Activated naive CD4-positive, alpha-beta T cell treated with anti-CD3 and anti-CD28 coated beads, Interleukin-2, amount 10 ng/mL, durations not matched to agents 7 days and 5 days (primary cell): ENCODE measurements at regions not wholly inside any gene's neighbourhood (a gene's known extent, or its start where the extent isn't known, plus 50 kb on each side); places are given as distances from the start of the nearest gene placed in this dataset.
"Not testable (repeated sequence)": the region's sequence is repeated elsewhere in the genome, so short reads cannot be mapped to it uniquely, and the experiment has no call there.

Experiments
- CTCF ChIA-PET: fragments of 350-600 bp; sonication (Branson Sonifier 250); formaldehyde crosslinking; loops from one replicate; lab custom pipeline; 2021; ENCODE audit warnings: antibody characterized with exemption; lab: Charles Lee
- DNase-seq: peaks from one replicate; pipeline ENCODE4 v3.0.0-alpha.2; 2020
- H3K27ac Mint-ChIP-seq: one replicate; pipeline ENCODE4 v1.8.0; 2021; ENCODE audit warnings: mild to moderate bottlenecking, moderate library complexity, mixed read lengths
- H3K27me3 Mint-ChIP-seq: one replicate; pipeline ENCODE4 v1.8.0; 2021; ENCODE audit warnings: mild to moderate bottlenecking, mixed read lengths
- H3K36me3 Mint-ChIP-seq: one replicate; pipeline ENCODE4 v1.8.0; 2021; ENCODE audit warnings: mixed read lengths
- H3K4me1 Mint-ChIP-seq: one replicate; pipeline ENCODE4 v1.8.0; 2021; ENCODE audit warnings: mixed read lengths
- H3K4me3 Mint-ChIP-seq: one replicate; pipeline ENCODE4 v1.8.0; 2021; ENCODE audit warnings: mild to moderate bottlenecking, moderate library complexity, mixed read lengths
- H3K9me3 Mint-ChIP-seq: one replicate; pipeline ENCODE4 v1.8.0; 2021; ENCODE audit warnings: mixed read lengths

DNA sequence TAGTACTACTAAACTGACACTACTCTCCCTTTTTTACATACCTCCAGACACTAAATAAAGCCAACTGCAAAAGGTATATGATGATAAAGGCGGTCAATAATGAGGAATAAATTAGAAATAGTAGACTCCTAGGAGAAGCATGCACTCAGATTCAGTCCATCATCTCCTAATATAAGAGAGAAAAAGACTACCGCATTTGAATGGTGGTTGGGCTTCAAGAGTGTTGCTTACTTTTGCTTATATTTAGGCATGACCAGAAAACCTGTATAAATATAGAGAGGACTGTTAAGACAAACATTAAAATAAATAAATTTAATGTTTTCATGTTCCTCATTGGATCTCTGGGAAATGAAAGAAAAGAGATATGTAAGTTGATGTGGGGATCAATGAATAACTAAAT is 1137.0 kb downstream of the FAM181B start:
- no peaks in the 10 kb centered on the region for H3K27me3 Mint-ChIP-seq
- H3K4me3 Mint-ChIP-seq = no peak overlapping the region
- CTCF ChIA-PET = no interaction called here
- H3K36me3 Mint-ChIP-seq = no peaks in the 10 kb centered on the region
- no peaks in the 10 kb centered on the region for H3K4me1 Mint-ChIP-seq
- H3K27ac Mint-ChIP-seq = no peak overlapping the region
- DNase-seq = no peak
- no peaks in the 10 kb centered on the region for H3K9me3 Mint-ChIP-seq

DNA sequence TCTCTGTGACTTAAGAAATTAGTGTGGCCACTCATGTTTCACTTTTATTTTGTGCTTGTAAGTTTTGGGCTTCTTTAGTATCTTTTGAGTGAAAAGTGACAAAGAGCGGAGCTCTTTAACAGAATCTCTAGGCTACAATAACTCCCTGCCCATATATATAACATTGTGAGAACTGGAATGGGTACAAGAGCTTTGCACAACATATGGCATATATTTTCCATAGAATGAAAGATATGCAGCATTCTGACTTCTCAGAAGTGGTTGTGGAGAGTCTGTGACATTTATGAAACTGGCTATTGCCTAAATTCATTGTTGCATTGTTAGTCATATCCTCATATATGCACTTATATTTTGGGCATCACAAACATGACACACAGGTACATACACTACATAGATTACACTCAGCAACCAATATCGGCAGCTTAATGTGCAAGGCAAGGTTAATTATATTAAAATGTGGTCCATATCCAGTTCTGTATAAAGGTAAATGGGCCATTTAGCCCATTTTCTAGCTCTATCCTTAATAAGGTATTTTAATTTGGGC is 1148.2 kb downstream of the FAM181B start:
- Mint-ChIP-seq H3K4me1 (no peaks in the 10 kb centered on the region), H3K27ac (no peak overlapping the region), H3K36me3 (no peaks in the 10 kb centered on the region), H3K4me3 (no peak overlapping the region), H3K9me3 (no peaks in the 10 kb centered on the region), H3K27me3 (no peaks in the 10 kb centered on the region)
- no peak for DNase-seq
- CTCF ChIA-PET = no interaction called here

DNA sequence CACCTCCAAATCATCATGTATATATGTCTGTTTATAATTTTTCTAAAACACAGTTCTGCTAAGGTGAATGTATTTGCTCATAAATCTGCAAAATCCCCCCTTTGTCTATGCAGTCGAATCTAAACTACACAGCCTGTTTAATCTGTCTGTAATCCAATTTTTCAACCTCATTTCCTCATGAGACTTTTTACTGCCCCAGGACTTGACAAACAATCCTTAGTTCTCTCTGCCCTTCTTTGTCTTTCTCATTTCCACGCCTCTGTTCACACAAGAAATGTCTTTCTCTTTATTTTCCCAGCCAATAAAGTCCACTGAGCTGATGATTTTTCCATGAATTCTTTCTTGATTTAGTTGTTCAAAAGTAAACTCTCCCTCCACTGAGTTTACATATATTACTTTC is 1154.3 kb downstream of the FAM181B start:
- no peak overlapping the region for H3K4me3 Mint-ChIP-seq
- CTCF ChIA-PET = no interaction called here
- H3K9me3 Mint-ChIP-seq = no peaks in the 10 kb centered on the region
- no peak for DNase-seq
- H3K36me3 Mint-ChIP-seq = no peaks in the 10 kb centered on the region
- H3K4me1 Mint-ChIP-seq = no peaks in the 10 kb centered on the region
- H3K27me3 Mint-ChIP-seq = no peaks in the 10 kb centered on the region
- H3K27ac Mint-ChIP-seq = no peak overlapping the region

- H3K36me3 Mint-ChIP-seq = no peaks in the 10 kb centered on the region
- CTCF ChIA-PET = no interaction called here
- no peaks in the 10 kb centered on the region for H3K4me1 Mint-ChIP-seq
- H3K27ac Mint-ChIP-seq = no peak overlapping the region
- no peak overlapping the region for H3K4me3 Mint-ChIP-seq
- no peaks in the 10 kb centered on the region for H3K9me3 Mint-ChIP-seq
- DNase-seq = no peak
- H3K27me3 Mint-ChIP-seq = no peaks in the 10 kb centered on the region
These were observed 1155.1 kb downstream of the FAM181B start for GRCh38 chr11:81578571-81578970.

GRCh38 chr11:81574301-81574700 is 1159.4 kb downstream of the FAM181B start:
- H3K4me3 Mint-ChIP-seq = no peak overlapping the region
- CTCF ChIA-PET = no interaction called here
- no peaks in the 10 kb centered on the region for H3K4me1 Mint-ChIP-seq
- no peaks in the 10 kb centered on the region for H3K36me3 Mint-ChIP-seq
- H3K9me3 Mint-ChIP-seq = no peaks in the 10 kb centered on the region
- no peaks in the 10 kb centered on the region for H3K27me3 Mint-ChIP-seq
- no peak overlapping the region for H3K27ac Mint-ChIP-seq
- DNase-seq = no peak

GRCh38 chr11:81573367-81573766 is 1160.3 kb downstream of the FAM181B start:
- Mint-ChIP-seq H3K27ac (no peak overlapping the region), H3K9me3 (no peaks in the 10 kb centered on the region), H3K27me3 (no peaks in the 10 kb centered on the region), H3K4me3 (no peak overlapping the region), H3K36me3 (no peaks in the 10 kb centered on the region), H3K4me1 (no peaks in the 10 kb centered on the region)
- CTCF ChIA-PET = no interaction called here
- no peak for DNase-seq

- Mint-ChIP-seq H3K4me3 (no peak overlapping the region), H3K36me3 (no peaks in the 10 kb centered on the region), H3K4me1 (no peaks in the 10 kb centered on the region), H3K9me3 (no peaks in the 10 kb centered on the region), H3K27me3 (no peaks in the 10 kb centered on the region), H3K27ac (no peak overlapping the region)
- CTCF ChIA-PET = no interaction called here
- no peak for DNase-seq
These were observed 1163.0 kb downstream of the FAM181B start for GRCh38 chr11:81570669-81571068.

DNA sequence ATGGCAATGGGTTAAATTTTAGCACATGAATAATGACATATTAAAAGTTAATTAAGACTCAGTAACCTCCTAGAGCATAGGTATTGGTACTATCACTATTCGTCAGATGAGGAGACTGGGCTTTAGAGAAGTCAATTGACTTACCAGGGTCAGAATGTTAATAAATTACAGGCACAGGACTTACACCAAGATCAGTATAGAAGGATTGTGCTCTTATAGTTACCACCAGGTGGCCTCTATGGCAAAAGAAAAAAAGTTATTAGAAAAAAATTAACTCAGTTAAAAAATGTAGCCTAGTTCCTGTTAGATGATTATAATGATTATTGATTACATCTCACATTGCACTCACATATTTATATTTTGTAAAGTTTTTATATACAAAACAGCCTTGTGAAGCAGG is 1163.7 kb downstream of the FAM181B start:
- H3K27me3 Mint-ChIP-seq = no peaks in the 10 kb centered on the region
- no peaks in the 10 kb centered on the region for H3K4me1 Mint-ChIP-seq
- H3K36me3 Mint-ChIP-seq = no peaks in the 10 kb centered on the region
- H3K9me3 Mint-ChIP-seq = no peaks in the 10 kb centered on the region
- no peak overlapping the region for H3K4me3 Mint-ChIP-seq
- CTCF ChIA-PET = no interaction called here
- H3K27ac Mint-ChIP-seq = no peak overlapping the region
- DNase-seq = no peak

GRCh38 chr11:81568918-81569317 is 1164.7 kb downstream of the FAM181B start:
- no peaks in the 10 kb centered on the region for H3K36me3 Mint-ChIP-seq
- no peak for DNase-seq
- H3K4me3 Mint-ChIP-seq = no peak overlapping the region
- H3K27me3 Mint-ChIP-seq = no peaks in the 10 kb centered on the region
- no peak overlapping the region for H3K27ac Mint-ChIP-seq
- H3K4me1 Mint-ChIP-seq = no peaks in the 10 kb centered on the region
- CTCF ChIA-PET = no interaction called here
- H3K9me3 Mint-ChIP-seq = no peaks in the 10 kb centered on the region

DNA sequence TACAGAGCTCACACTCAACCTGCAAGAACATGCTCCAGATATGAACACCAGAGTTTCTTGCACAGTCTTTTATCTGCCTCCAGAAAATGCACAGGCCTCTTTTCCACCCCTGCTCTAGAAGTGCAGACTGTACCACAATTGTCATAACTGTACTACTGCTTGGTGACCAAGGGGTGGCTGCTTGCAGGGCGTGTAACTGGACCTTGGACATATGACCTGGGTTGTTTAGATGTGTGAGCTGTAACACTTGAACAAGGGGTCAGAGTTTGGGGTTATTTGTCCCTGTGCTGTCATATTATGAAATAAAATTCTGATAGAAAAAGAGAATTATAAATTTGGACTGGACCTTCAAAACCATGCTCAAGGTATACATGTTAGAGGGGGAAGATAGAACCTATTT is 1185.5 kb downstream of the FAM181B start:
- no peaks in the 10 kb centered on the region for H3K4me1 Mint-ChIP-seq
- CTCF ChIA-PET = no interaction called here
- H3K27ac Mint-ChIP-seq = no peak overlapping the region
- H3K9me3 Mint-ChIP-seq = no peaks in the 10 kb centered on the region
- H3K36me3 Mint-ChIP-seq = no peaks in the 10 kb centered on the region
- DNase-seq = no peak
- no peaks in the 10 kb centered on the region for H3K27me3 Mint-ChIP-seq
- H3K4me3 Mint-ChIP-seq = no peak overlapping the region

GRCh38 chr11:81539806-81540205 is 1193.9 kb downstream of the FAM181B start:
- H3K27me3 Mint-ChIP-seq, H3K27ac Mint-ChIP-seq, H3K4me1 Mint-ChIP-seq, H3K36me3 Mint-ChIP-seq, H3K4me3 Mint-ChIP-seq, H3K9me3 Mint-ChIP-seq, CTCF ChIA-PET, DNase-seq: not testable (repeated sequence)

DNA sequence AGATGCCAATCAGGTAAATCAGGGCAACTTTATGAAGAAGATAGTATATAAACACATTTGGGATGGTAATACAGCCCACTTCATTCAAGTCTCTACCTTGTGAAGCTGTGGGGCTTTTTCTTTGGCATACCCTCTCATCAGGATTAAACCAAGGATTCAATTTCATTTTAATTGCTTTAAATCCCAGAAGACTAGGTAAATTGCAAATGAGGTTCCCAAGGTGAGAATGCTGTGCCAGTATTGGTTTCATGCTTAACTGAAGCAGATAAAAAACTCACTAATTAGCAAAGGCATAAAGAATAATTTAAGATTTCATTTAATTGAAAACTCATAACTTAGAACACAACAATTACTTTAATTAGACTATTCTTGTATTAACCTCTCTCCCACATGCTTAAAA is 1218.1 kb downstream of the FAM181B start:
- H3K4me1 Mint-ChIP-seq = no peaks in the 10 kb centered on the region
- CTCF ChIA-PET = no interaction called here
- no peak overlapping the region for H3K4me3 Mint-ChIP-seq
- DNase-seq = no peak
- H3K9me3 Mint-ChIP-seq = no peaks in the 10 kb centered on the region
- H3K36me3 Mint-ChIP-seq = no peaks in the 10 kb centered on the region
- no peaks in the 10 kb centered on the region for H3K27me3 Mint-ChIP-seq
- no peak overlapping the region for H3K27ac Mint-ChIP-seq

DNA sequence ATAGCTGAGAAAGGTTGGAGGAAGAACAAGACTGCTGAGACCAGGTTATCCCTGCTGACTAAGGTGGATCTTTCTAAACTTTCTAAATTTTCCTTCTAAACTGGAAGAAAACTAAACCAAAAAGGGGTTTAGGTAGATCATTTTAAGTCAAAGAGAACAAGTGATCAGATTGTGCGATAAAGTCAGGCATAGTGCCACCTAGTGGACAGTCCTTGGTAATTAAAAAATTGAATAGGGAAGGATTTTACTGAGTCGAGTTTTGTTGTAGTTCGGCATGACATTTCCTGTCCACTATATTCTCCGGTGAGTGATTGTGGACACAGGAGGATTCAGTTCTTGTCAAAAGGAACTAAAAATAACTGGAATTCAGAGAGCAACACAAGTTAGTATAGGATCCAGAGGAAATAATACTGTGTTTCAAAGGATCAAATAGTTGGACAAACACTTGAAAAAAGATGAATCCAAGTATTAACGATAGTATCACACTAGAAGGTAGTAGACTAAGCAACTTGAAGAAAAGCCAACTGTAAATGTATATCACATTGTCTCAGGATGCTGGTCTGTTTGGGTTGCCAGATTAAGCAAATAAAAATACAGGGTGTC is 1236.4 kb downstream of the FAM181B start:
- CTCF ChIA-PET = no interaction called here

DNA sequence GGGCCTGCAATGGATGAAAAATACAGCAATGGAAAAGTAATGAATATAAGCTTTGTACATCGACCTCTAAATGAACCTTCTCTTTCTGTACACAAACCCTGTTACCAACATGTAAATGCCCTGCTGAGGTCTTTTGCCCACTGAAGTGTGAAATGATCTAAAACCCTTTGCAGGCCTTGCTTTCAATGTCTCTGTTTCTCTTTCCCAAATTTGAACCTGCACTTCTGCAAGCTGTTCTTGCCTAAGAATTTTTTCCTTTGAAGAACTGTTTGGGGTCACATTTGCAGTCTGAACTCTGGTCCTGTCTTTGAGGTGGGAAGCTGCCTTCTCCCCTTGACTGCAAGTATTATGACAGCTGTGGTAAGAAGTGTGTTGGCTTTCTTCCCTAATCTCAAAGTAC is 1237.1 kb downstream of the FAM181B start:
- H3K4me1 Mint-ChIP-seq = no peaks in the 10 kb centered on the region
- no peaks in the 10 kb centered on the region for H3K36me3 Mint-ChIP-seq
- no peak overlapping the region for H3K4me3 Mint-ChIP-seq
- H3K27me3 Mint-ChIP-seq = no peaks in the 10 kb centered on the region
- no peak overlapping the region for H3K27ac Mint-ChIP-seq
- no peaks in the 10 kb centered on the region for H3K9me3 Mint-ChIP-seq
- no peak for DNase-seq
- CTCF ChIA-PET = interaction anchor here (0.7 to 0.9 kb wide), 2 partner anchors 9 to 403 kb away, joined by 3 read pairs; no protein-coding TSS in a partner anchor

More for the DNA sequence above, 1236.4 kb downstream of the FAM181B start:
- Mint-ChIP-seq H3K27me3 (no peaks in the 10 kb centered on the region), H3K36me3 (no peaks in the 10 kb centered on the region), H3K9me3 (peaks cover 2% of the 10 kb centered on the region), H3K4me3 (no peak overlapping the region), H3K4me1 (no peaks in the 10 kb centered on the region), H3K27ac (no peak overlapping the region)
- DNase-seq = no peak

GRCh38 chr11:81495699-81496292 is 1237.9 kb downstream of the FAM181B start:
- H3K4me1 Mint-ChIP-seq = no peaks in the 10 kb centered on the region
- CTCF ChIA-PET = interaction anchor here (0.7 to 0.9 kb wide), 2 partner anchors 7 to 8 kb away, joined by 3 read pairs; no protein-coding TSS in a partner anchor

More at GRCh38 chr11:81495699-81496292, 1237.9 kb downstream of the FAM181B start:
- Mint-ChIP-seq H3K36me3 (no peaks in the 10 kb centered on the region), H3K27ac (no peak overlapping the region), H3K9me3 (no peaks in the 10 kb centered on the region), H3K27me3 (no peaks in the 10 kb centered on the region), H3K4me3 (no peak overlapping the region)
- DNase-seq = no peak
